ENCODE measurements at regions not wholly inside any gene's neighbourhood (a gene's known extent, or its start where the extent isn't known, plus 50 kb on each side); places are given as distances from the start of the nearest gene placed in this dataset.

DNA sequence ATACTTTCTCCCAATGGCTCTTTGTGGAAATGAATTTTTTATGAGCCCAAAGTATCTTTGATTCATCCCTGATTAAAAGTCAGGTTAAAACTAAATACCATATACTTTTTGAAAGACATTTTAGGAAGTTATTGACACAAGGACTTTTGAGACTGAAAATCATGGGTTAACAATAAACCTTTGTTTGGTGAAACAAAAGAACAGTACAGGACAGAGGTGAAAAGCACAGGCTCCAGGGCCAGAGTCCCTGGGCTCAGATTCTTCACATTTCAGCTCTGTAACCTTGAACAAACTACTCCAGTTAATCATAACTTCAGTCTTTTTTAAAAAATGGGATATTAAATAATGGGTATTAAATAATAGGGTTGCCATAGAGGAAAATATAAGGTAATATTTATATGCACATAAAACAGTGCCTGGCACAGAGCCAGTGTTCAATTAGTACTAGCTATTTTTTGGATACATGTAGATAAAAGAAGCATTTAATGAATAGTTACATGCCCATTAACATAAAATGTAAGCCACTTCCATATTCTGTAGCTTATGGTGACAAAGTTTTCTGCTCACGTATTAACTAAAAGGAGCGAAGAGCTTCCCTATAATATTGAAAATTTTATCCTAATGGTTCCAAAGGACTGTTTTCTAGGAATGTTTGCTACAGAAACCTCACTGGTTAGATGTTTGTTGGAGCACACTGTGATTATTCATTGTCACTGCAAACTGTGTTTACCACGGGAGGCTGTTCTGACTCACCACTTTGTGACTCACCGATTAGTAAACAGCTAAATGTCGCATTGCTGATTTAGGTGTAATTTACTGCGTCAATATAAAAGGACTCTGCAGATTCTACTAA lies 255.4 kb downstream of the DAD1 start (continued):
- TF ChIP-seq SMAD3 (CRISPR knock-in tag; IDR thresholded peaks at IDR 0.05): 0 out of 2 replicates have a peak, but pooled peaks have one; percentile 76
- no peak for TF ChIP-seq NPAS2 (CRISPR knock-in tag; IDR thresholded peaks at IDR 0.05; ENCODE audit: borderline replicate concordance)
- TF ChIP-seq PITX1 (CRISPR knock-in tag; IDR thresholded peaks at IDR 0.05): no peak
- TF ChIP-seq ZNF383 (CRISPR knock-in tag; IDR thresholded peaks at IDR 0.05; ENCODE audit: borderline replicate concordance): no peak
- no peak for TF ChIP-seq CBX1 (IDR thresholded peaks at IDR 0.05; ENCODE audit: low read depth)
- no peak for TF ChIP-seq HES4 (CRISPR knock-in tag; IDR thresholded peaks at IDR 0.05; ENCODE audit: borderline replicate concordance)
- TF ChIP-seq ATF5 (CRISPR knock-in tag; IDR thresholded peaks at IDR 0.05; ENCODE audit: low read depth): no peak
- no peak for TF ChIP-seq ETV6 (CRISPR knock-in tag; conservative IDR thresholded peaks at IDR 0.05)
- no peak for TF ChIP-seq ZBTB2 (CRISPR knock-in tag; IDR thresholded peaks at IDR 0.05; ENCODE audit: low read depth)
- TF ChIP-seq RBFOX2 (IDR thresholded peaks at IDR 0.05; ENCODE audit: low read depth, low read length): no peak
- TF ChIP-seq KLF9 (CRISPR knock-in tag; IDR thresholded peaks at IDR 0.05; ENCODE audit: low read depth): no peak
- TF ChIP-seq SMARCC2 (IDR thresholded peaks at IDR 0.05): peak; percentile 97
- no peak for TF ChIP-seq ZNF234 (CRISPR knock-in tag; conservative IDR thresholded peaks at IDR 0.05)
- TF ChIP-seq ZXDC (CRISPR knock-in tag; IDR thresholded peaks at IDR 0.05): no peak
- TF ChIP-seq HDAC6 (IDR thresholded peaks at IDR 0.05; ENCODE audit: low read depth, low read length): no peak
- no peak for TF ChIP-seq E2F2 (CRISPR knock-in tag; IDR thresholded peaks at IDR 0.05; ENCODE audit: borderline replicate concordance)
- TF ChIP-seq, protein P1, sequence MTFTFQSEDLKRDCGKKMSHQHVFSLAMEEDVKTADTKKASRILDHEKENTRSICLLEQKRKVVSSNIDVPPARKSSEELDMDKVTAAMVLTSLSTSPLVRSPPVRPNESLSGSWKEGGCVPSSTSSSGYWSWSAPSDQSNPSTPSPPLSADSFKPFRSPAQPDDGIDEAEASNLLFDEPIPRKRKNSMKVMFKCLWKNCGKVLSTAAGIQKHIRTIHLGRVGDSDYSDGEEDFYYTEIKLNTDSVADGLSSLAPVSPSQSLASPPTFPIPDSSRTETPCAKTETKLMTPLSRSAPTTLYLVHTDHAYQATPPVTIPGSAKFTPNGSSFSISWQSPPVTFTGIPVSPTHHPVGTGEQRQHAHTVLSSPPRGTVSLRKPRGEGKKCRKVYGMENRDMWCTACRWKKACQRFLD (CRISPR knock-in tag; IDR thresholded peaks at IDR 0.05; ENCODE audit: borderline replicate concordance): no peak
- no peak for TF ChIP-seq GPN1 (CRISPR knock-in tag; IDR thresholded peaks at IDR 0.05; ENCODE audit: borderline replicate concordance)
- TF ChIP-seq, protein P2, sequence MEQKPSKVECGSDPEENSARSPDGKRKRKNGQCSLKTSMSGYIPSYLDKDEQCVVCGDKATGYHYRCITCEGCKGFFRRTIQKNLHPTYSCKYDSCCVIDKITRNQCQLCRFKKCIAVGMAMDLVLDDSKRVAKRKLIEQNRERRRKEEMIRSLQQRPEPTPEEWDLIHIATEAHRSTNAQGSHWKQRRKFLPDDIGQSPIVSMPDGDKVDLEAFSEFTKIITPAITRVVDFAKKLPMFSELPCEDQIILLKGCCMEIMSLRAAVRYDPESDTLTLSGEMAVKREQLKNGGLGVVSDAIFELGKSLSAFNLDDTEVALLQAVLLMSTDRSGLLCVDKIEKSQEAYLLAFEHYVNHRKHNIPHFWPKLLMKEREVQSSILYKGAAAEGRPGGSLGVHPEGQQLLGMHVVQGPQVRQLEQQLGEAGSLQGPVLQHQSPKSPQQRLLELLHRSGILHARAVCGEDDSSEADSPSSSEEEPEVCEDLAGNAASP (CRISPR knock-in tag; IDR thresholded peaks at IDR 0.05; ENCODE audit: borderline replicate concordance): peak; percentile 28; the same call in 1 of the 2 replicates
- TF ChIP-seq FOXA1 (IDR thresholded peaks at IDR 0.05): peak; percentile 93
- peak; percentile 96 for TF ChIP-seq FOXA1 (CRISPR knock-in tag; IDR thresholded peaks at IDR 0.05)

Data from HepG2 (cell line).